Upper lobe of left lung (tissue), 6 donors: ENCODE measurements at regions not wholly inside any gene's neighbourhood (a gene's known extent, or its start where the extent isn't known, plus 50 kb on each side); places are given as distances from the start of the nearest gene placed in this dataset.

ENCODE experiments used
- ATAC-seq, 2 donors: fragments of 200-7000 bp; cut with Tn5 transposase; one replicate each; pipeline ENCODE4 v1.9.1; 2022; ENCODE audit warnings: mild to moderate bottlenecking in 2 of 2, moderate library complexity in 2 of 2; ENCODE audit not compliant: low FRiP score in 2 of 2
- DNase-seq, 2 donors: peaks; one replicate each; pipeline ENCODE4 v3.0.0-alpha.2; 2019 to 2020
- H3K27ac ChIP-seq, 4 donors: fragments of 200-600 bp; sonication (generic); one replicate each; pipeline ENCODE4 v1.5.1; 2016 to 2019
- H3K27me3 ChIP-seq, 4 donors: fragments of 200-600 bp; sonication (generic); one replicate each; pipeline ENCODE4 v1.5.1; 2017 to 2019
- H3K36me3 ChIP-seq, 4 donors: fragments of 200-600 bp; sonication (generic); one replicate each; pipeline ENCODE4 v1.5.1; 2016 to 2019
- H3K4me1 ChIP-seq, 4 donors: fragments of 200-600 bp; sonication (generic); one replicate each; pipeline ENCODE4 v1.5.1; 2018 to 2019
- H3K4me3 ChIP-seq, 4 donors: fragments of 200-600 bp; sonication (generic); one replicate each; pipeline ENCODE4 v1.5.1; 2017 to 2019; ENCODE audit warnings: mild to moderate bottlenecking in 2 of 4, moderate library complexity in 1 of 4
- H3K9me3 ChIP-seq, 4 donors: fragments of 200-600 bp; sonication (generic); one replicate each; pipeline ENCODE4 v1.5.1; 2018 to 2019
- EP300 ChIP-seq, 4 donors: sonication (generic); formaldehyde crosslinking; IDR thresholded peaks; one replicate each; pipeline ENCODE4 v1.5.1; 2017; ENCODE audit warnings: antibody characterized with exemption in 4 of 4, control low read depth in 2 of 4
- POLR2A ChIP-seq, 4 donors: fragments of 450-650 bp; IDR thresholded peaks; one replicate each; pipeline ENCODE4 v1.5.1; 2016 to 2017; ENCODE audit warnings: antibody characterized with exemption in 4 of 4, mild to moderate bottlenecking in 2 of 4
- POLR2AphosphoS5 ChIP-seq, 2 donors: sonication (generic); formaldehyde crosslinking; IDR thresholded peaks; one replicate each; pipeline ENCODE4 v1.5.1; 2017; ENCODE audit warnings: antibody characterized with exemption in 2 of 2
- WGBS, 2 donors: methylation state at CpG; one replicate each; pipeline ENCODE4 v1.1.5; 2017 to 2018; 5-methylcytosine and 5-hydroxymethylcytosine counted together
- TF ChIP-seq, protein P1 (sequence below), 6 experiments: fragments of 450-650 bp in 4 of 6; fragments of 200-600 bp in 2 of 6; sonication (generic) in 2 of 6; IDR thresholded peaks; one replicate each; pipeline ENCODE4 v1.5.1; 2016 to 2019; ENCODE audit warnings: antibody characterized with exemption in 6 of 6
- donor health status: DM: no; HTN: no; CAD: no; lungs with moderate emphysema.
- donor health status: DM: no; HTN: yes; CAD: no; lungs with severe emphysema.

DNA sequence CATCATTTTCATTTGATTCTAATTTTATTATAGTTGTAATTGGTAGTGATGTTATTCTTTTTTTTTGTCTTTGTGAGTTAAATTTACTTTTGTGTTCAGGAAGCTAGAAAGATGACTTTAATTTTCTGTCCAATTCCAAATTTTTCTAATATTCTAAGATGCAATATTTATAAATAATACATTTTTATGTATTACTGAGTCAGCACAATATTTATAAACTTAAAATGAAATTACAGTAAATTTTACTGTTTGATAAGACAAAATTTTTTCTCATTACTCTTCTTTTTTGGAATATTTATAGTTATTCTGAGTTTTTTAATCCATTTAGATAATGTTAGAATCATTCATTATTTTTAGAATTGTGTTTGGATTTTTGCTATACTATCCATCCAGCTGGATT, 1637.9 kb upstream of the ACO1 start:
- no peaks in the 10 kb centered on the region for H3K36me3 ChIP-seq
- DNase-seq, result no peak
- no peaks in the 10 kb centered on the region for H3K9me3 ChIP-seq
- no peak for ATAC-seq
- no peak overlapping the region for H3K4me3 ChIP-seq
- H3K27me3 ChIP-seq, result no peaks in the 10 kb centered on the region
- H3K27ac ChIP-seq, result no peak overlapping the region
- TF ChIP-seq, protein P1, sequence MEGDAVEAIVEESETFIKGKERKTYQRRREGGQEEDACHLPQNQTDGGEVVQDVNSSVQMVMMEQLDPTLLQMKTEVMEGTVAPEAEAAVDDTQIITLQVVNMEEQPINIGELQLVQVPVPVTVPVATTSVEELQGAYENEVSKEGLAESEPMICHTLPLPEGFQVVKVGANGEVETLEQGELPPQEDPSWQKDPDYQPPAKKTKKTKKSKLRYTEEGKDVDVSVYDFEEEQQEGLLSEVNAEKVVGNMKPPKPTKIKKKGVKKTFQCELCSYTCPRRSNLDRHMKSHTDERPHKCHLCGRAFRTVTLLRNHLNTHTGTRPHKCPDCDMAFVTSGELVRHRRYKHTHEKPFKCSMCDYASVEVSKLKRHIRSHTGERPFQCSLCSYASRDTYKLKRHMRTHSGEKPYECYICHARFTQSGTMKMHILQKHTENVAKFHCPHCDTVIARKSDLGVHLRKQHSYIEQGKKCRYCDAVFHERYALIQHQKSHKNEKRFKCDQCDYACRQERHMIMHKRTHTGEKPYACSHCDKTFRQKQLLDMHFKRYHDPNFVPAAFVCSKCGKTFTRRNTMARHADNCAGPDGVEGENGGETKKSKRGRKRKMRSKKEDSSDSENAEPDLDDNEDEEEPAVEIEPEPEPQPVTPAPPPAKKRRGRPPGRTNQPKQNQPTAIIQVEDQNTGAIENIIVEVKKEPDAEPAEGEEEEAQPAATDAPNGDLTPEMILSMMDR (IDR thresholded peaks at IDR 0.05), result no peak
- TF ChIP-seq EP300 (IDR thresholded peaks at IDR 0.05) (no peak), POLR2A (IDR thresholded peaks at IDR 0.05) (no peak), POLR2AphosphoS5 (IDR thresholded peaks at IDR 0.05) (no peak)
- no peaks in the 10 kb centered on the region for H3K4me1 ChIP-seq

DNA sequence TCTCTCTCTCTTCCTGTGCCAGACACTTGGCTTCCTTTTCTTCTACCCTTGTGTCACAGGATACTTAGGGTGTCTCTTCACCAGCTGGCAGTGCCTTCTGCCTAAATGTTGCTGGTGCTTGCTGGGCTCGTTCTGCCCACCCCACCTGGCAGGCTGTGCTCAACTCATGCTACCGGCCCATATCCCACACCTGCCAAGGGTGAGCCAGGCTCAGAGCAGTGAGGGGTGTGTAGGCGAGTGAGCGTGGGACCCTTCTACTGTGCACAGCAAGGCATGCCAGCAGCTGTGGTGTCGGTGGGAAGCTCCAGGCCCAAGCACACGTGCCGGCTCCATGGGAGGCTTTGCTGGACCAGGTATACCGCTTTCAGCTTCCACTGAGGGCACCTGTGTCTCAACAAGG, 1626.7 kb upstream of the ACO1 start:
- H3K27ac ChIP-seq, result no peak overlapping the region
- no peaks in the 10 kb centered on the region for H3K4me1 ChIP-seq
- H3K27me3 ChIP-seq, result no peaks in the 10 kb centered on the region
- no peaks in the 10 kb centered on the region for H3K36me3 ChIP-seq
- TF ChIP-seq, protein P1 (IDR thresholded peaks at IDR 0.05), result no peak
- TF ChIP-seq POLR2AphosphoS5 (IDR thresholded peaks at IDR 0.05), result no peak
- no peak for TF ChIP-seq EP300 (IDR thresholded peaks at IDR 0.05)
- no peak for TF ChIP-seq POLR2A (IDR thresholded peaks at IDR 0.05)
- 92 to 94% methylated on average over 6 to 8 of the region's 8 CpGs for WGBS, 2 donors
- peak in 1 of 2 donors; percentile 17 for DNase-seq
- ATAC-seq, result peak; percentile 38 to 46
- H3K9me3 ChIP-seq, result no peaks in the 10 kb centered on the region
- H3K4me3 ChIP-seq, result no peak overlapping the region

DNA sequence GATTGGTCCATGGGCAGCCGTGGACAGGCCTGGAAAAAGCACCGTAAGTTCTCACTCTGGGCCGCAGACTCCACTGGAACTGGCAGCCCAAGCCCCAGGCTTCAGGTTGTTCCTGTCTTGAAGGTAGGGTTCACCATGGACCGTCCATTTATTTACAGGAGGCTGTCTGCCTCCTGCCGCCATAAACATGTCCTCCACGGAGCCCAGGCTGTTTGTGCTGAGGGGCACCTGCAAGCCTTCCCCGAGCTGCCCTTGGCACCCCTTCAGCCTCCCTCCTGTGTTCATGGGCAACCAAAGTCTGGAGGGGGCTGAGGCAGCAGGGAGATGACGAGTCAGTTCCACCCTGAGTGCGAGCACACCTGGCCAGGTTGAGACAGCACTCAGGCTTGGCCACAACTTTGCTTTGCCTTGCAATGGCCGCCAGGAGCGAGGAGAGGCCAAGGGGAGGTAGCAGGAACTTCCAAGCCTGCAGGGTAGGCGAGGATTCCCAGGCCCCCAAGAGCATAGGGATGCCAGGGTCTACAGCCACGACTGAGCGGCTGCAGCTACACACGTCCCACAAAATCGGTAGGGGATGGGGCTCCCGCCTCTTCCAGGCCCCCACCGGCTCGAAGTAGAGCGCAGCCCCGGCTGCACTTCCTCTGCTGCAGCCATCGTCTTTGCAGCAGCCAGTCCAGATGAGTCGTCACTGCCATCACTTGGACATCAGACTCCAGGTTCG, 1625.6 kb upstream of the ACO1 start:
- H3K27me3 ChIP-seq, result no peaks in the 10 kb centered on the region
- peak; percentile 28 to 49 for ATAC-seq
- no peaks in the 10 kb centered on the region for H3K36me3 ChIP-seq
- no peaks in the 10 kb centered on the region for H3K4me1 ChIP-seq
- DNase-seq, result peak in 1 of 2 donors; percentile 46
- 85 to 92% methylated on average over 19 to 24 of the region's 24 CpGs for WGBS, 2 donors
- H3K4me3 ChIP-seq, result no peak overlapping the region
- H3K9me3 ChIP-seq, result no peaks in the 10 kb centered on the region
- TF ChIP-seq POLR2AphosphoS5 (IDR thresholded peaks at IDR 0.05), result no peak
- TF ChIP-seq POLR2A (IDR thresholded peaks at IDR 0.05), result no peak
- H3K27ac ChIP-seq, result no peak overlapping the region

DNA sequence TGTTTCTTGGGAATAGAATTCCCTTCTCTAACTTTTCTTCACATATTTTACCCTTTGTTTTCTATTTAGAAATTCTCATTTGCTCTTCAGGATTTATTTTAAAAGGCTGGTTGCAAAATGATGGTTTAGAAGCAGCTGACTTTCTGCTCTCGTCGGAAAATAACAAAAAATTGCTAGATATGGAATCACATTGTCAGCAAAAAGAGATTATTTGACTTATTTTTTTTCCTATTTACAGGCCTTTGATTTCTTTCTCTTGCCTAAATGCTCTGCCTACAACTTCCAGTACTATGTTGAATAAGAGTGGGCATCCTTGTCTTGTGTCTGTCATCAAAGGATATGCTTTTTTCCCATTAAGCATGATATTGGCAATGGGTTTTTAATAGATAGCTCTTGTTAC, 1619.1 kb upstream of the ACO1 start:
- TF ChIP-seq EP300 (IDR thresholded peaks at IDR 0.05), result no peak
- no peak for TF ChIP-seq POLR2AphosphoS5 (IDR thresholded peaks at IDR 0.05)
- TF ChIP-seq, protein P1 (IDR thresholded peaks at IDR 0.05), result no peak
- no peak for TF ChIP-seq POLR2A (IDR thresholded peaks at IDR 0.05)
- Histone ChIP-seq H3K4me3 (no peak overlapping the region), H3K4me1 (no peaks in the 10 kb centered on the region), H3K27me3 (no peaks in the 10 kb centered on the region), H3K9me3 (no peaks in the 10 kb centered on the region), H3K27ac (no peak overlapping the region), H3K36me3 (no peaks in the 10 kb centered on the region)
- DNase-seq (no peak), ATAC-seq (no peak)
- 86 to 89% methylated on average over 2 of the region's 2 CpGs for WGBS, 2 donors

DNA sequence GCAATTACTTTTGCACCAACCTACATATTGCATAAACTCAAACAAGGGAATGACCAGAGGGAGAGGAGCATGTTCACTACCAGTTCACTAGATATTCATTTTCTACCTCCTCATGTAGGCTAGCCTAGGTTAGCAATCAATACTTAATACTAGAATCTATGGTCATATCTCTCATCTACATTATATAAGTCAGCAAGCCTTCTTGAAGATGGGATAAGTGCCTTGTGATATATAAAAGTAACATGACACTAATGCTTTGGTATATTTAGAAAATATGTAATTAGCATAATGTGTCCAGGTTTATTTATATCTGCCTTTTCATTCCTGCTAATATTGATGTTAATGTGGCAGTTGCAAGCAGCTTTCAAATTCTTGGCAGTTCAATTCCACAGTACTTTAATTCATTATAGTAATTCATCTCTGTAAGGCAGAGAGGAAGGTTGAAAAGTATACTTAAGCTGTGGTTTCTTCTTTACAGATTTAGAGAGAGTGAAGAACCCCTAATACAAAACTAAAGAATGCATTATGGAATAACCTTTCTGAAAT, 1613.2 kb upstream of the ACO1 start:
- no peak overlapping the region for H3K4me3 ChIP-seq
- TF ChIP-seq, protein P1 (IDR thresholded peaks at IDR 0.05), result no peak
- no peak for TF ChIP-seq POLR2A (IDR thresholded peaks at IDR 0.05)
- TF ChIP-seq POLR2AphosphoS5 (IDR thresholded peaks at IDR 0.05), result no peak
- TF ChIP-seq EP300 (IDR thresholded peaks at IDR 0.05), result no peak
- DNase-seq, result no peak
- H3K4me1 ChIP-seq, result no peaks in the 10 kb centered on the region
- no peaks in the 10 kb centered on the region for H3K9me3 ChIP-seq
- no peak for ATAC-seq
- H3K36me3 ChIP-seq, result no peaks in the 10 kb centered on the region
- no peak overlapping the region for H3K27ac ChIP-seq
- no peaks in the 10 kb centered on the region for H3K27me3 ChIP-seq
